ENCODE measurements at regions not wholly inside any gene's neighbourhood (a gene's known extent, or its start where the extent isn't known, plus 50 kb on each side); places are given as distances from the start of the nearest gene placed in this dataset.

GRCh38 chr13:24086642-24087041, 73.9 kb upstream of the SPATA13 start:
- no peaks in the 10 kb centered on the region for H4K20me1 ChIP-seq (ENCODE audit: insufficient read depth, low read length, poor library complexity, severe bottlenecking)
- H3K9me3 ChIP-seq (ENCODE audit: insufficient read depth, low read depth, low read length), result no peaks in the 10 kb centered on the region
- no peak overlapping the region for H3K4me2 ChIP-seq (ENCODE audit: low read depth, low read length, poor library complexity, severe bottlenecking)
- H3F3A ChIP-seq (ENCODE audit: low read depth), result no peaks in the 10 kb centered on the region
- TF ChIP-seq CTCF (conservative IDR thresholded peaks at IDR 0.05; ENCODE audit: low read length) (no peak), EZH2phosphoT487 (IDR thresholded peaks at IDR 0.05; ENCODE audit: borderline replicate concordance) (no peak)
- no peaks in the 10 kb centered on the region for H3K27me3 ChIP-seq (ENCODE audit: insufficient read depth, low read length, poor library complexity, severe bottlenecking)
- no peak overlapping the region for H2AFZ ChIP-seq (ENCODE audit: low read length)
- H3K36me3 ChIP-seq (ENCODE audit: insufficient read depth, low read length), result no peaks in the 10 kb centered on the region
- no peak overlapping the region for H3K9ac ChIP-seq (ENCODE audit: low read depth, low read length, poor library complexity, severe bottlenecking)
- H3K9me2 ChIP-seq (replicated peaks; ENCODE audit: low read depth, low read length), result no peaks in the 10 kb centered on the region
- H3K79me2 ChIP-seq (ENCODE audit: insufficient read depth, low read length), result no peaks in the 10 kb centered on the region
- no peak overlapping the region for H3K4me3 ChIP-seq (ENCODE audit: low read length, poor library complexity, severe bottlenecking)
- no peaks in the 10 kb centered on the region for H3K4me1 ChIP-seq (ENCODE audit: insufficient read depth, low read length, poor library complexity, severe bottlenecking)

- no peaks in the 10 kb centered on the region for H3K27me3 ChIP-seq (ENCODE audit: insufficient read depth, low read length, poor library complexity, severe bottlenecking)
- H3K9me3 ChIP-seq (ENCODE audit: insufficient read depth, low read depth, low read length), result no peaks in the 10 kb centered on the region
- H2AFZ ChIP-seq (ENCODE audit: low read length), result no peak overlapping the region
- TF ChIP-seq CTCF (conservative IDR thresholded peaks at IDR 0.05; ENCODE audit: low read length), result no peak
- TF ChIP-seq EZH2phosphoT487 (IDR thresholded peaks at IDR 0.05; ENCODE audit: borderline replicate concordance), result no peak
- no peak overlapping the region for H3K4me3 ChIP-seq (ENCODE audit: low read length, poor library complexity, severe bottlenecking)
- no peaks in the 10 kb centered on the region for H3K4me1 ChIP-seq (ENCODE audit: insufficient read depth, low read length, poor library complexity, severe bottlenecking)
- H3K4me2 ChIP-seq (ENCODE audit: low read depth, low read length, poor library complexity, severe bottlenecking), result no peak overlapping the region
- H4K20me1 ChIP-seq (ENCODE audit: insufficient read depth, low read length, poor library complexity, severe bottlenecking), result no peaks in the 10 kb centered on the region
- no peaks in the 10 kb centered on the region for H3F3A ChIP-seq (ENCODE audit: low read depth)
- no peaks in the 10 kb centered on the region for H3K79me2 ChIP-seq (ENCODE audit: insufficient read depth, low read length)
- H3K9ac ChIP-seq (ENCODE audit: low read depth, low read length, poor library complexity, severe bottlenecking), result no peak overlapping the region
- no peaks in the 10 kb centered on the region for H3K9me2 ChIP-seq (replicated peaks; ENCODE audit: low read depth, low read length)
- no peaks in the 10 kb centered on the region for H3K36me3 ChIP-seq (ENCODE audit: insufficient read depth, low read length)
Measured at GRCh38 chr13:24087605-24088225, 72.8 kb upstream of the SPATA13 start.

- Histone ChIP-seq H3K4me3 (ENCODE audit: low read length, poor library complexity, severe bottlenecking) (no peak overlapping the region), H3K79me2 (ENCODE audit: insufficient read depth, low read length) (no peaks in the 10 kb centered on the region), H2AFZ (ENCODE audit: low read length) (no peak overlapping the region), H3K4me1 (ENCODE audit: insufficient read depth, low read length, poor library complexity, severe bottlenecking) (no peaks in the 10 kb centered on the region), H3K9ac (ENCODE audit: low read depth, low read length, poor library complexity, severe bottlenecking) (no peak overlapping the region), H3F3A (ENCODE audit: low read depth) (no peaks in the 10 kb centered on the region), H3K9me3 (ENCODE audit: insufficient read depth, low read depth, low read length) (no peaks in the 10 kb centered on the region), H3K27me3 (ENCODE audit: insufficient read depth, low read length, poor library complexity, severe bottlenecking) (no peaks in the 10 kb centered on the region), H4K20me1 (ENCODE audit: insufficient read depth, low read length, poor library complexity, severe bottlenecking) (no peaks in the 10 kb centered on the region), H3K36me3 (ENCODE audit: insufficient read depth, low read length) (no peaks in the 10 kb centered on the region), H3K4me2 (ENCODE audit: low read depth, low read length, poor library complexity, severe bottlenecking) (no peak overlapping the region), H3K9me2 (replicated peaks; ENCODE audit: low read depth, low read length) (no peaks in the 10 kb centered on the region)
- TF ChIP-seq EZH2phosphoT487 (IDR thresholded peaks at IDR 0.05; ENCODE audit: borderline replicate concordance) (no peak), CTCF (conservative IDR thresholded peaks at IDR 0.05; ENCODE audit: low read length) (no peak)
Measured at GRCh38 chr13:24090049-24090448, 70.5 kb upstream of the SPATA13 start.

Measured in Loucy (cell line).